ENCODE measurements at regions not wholly inside any gene's neighbourhood (a gene's known extent, or its start where the extent isn't known, plus 50 kb on each side); places are given as distances from the start of the nearest gene placed in this dataset.

DNA sequence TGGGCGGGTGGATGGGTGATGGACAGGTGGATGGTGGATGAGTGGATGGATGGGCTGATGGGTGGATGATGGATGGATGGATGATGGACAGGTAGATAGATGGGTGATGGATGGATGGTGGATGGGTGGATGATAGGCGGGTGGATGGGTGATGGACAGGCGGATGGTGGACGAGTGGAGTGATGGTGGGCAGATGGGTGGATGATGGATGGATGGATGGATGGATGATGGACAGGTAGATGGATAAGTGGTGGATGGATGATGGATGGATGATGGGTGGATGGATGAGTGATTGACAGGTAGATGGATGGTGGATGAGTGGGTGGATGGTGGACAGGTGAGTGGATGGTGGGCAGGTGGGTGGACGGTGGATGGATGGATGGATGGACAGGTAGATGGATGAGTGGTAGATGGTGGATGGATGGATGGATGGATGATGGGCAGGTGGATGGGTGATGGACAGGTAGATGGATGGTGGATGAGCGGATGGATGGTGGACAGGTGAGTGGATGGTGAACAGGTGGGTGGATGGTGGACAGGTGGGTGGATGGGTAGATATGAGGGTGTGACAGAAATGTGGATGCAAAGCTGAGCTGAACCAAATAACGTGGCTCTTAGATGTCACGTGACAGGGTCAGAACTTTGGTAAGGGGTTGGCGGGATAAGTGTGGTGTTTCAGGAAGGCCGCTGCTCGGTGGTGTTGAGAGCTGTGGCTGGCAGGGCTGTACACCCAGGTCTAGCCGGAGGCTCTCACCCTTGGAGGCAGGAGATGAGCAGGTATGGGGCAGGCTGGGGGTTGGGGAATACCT lies 234.3 kb upstream of the CIBAR2 start:
- TF ChIP-seq, protein P1, sequence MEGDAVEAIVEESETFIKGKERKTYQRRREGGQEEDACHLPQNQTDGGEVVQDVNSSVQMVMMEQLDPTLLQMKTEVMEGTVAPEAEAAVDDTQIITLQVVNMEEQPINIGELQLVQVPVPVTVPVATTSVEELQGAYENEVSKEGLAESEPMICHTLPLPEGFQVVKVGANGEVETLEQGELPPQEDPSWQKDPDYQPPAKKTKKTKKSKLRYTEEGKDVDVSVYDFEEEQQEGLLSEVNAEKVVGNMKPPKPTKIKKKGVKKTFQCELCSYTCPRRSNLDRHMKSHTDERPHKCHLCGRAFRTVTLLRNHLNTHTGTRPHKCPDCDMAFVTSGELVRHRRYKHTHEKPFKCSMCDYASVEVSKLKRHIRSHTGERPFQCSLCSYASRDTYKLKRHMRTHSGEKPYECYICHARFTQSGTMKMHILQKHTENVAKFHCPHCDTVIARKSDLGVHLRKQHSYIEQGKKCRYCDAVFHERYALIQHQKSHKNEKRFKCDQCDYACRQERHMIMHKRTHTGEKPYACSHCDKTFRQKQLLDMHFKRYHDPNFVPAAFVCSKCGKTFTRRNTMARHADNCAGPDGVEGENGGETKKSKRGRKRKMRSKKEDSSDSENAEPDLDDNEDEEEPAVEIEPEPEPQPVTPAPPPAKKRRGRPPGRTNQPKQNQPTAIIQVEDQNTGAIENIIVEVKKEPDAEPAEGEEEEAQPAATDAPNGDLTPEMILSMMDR (IDR thresholded peaks at IDR 0.05): no peak
- no peak for TF ChIP-seq POLR2A (IDR thresholded peaks at IDR 0.05)

Data from lower leg skin (tissue), 3 donors.